ENCODE measurements at regions not wholly inside any gene's neighbourhood (a gene's known extent, or its start where the extent isn't known, plus 50 kb on each side); places are given as distances from the start of the nearest gene placed in this dataset.
"Not testable (repeated sequence)": the region's sequence is repeated elsewhere in the genome, so short reads cannot be mapped to it uniquely, and the experiment has no call there.

GRCh38 chr2:207378620-207379019, 151.1 kb upstream of the CREB1 start:
- TF ChIP-seq CTCF (IDR thresholded peaks at IDR 0.05; ENCODE audit: poor library complexity); EZH2 (IDR thresholded peaks at IDR 0.05; ENCODE audit: borderline replicate concordance); EZH2phosphoT487 (IDR thresholded peaks at IDR 0.05; ENCODE audit: low read depth, severe bottlenecking, unreplicated experiment): not testable (repeated sequence)
